Nephron progenitor cell (in vitro differentiated cells): ENCODE measurements at regions not wholly inside any gene's neighbourhood (a gene's known extent, or its start where the extent isn't known, plus 50 kb on each side); places are given as distances from the start of the nearest gene placed in this dataset.
"Not testable (repeated sequence)": the region's sequence is repeated elsewhere in the genome, so short reads cannot be mapped to it uniquely, and the experiment has no call there.

Experiments
- DNase-seq: peaks from one replicate; pipeline ENCODE4 v3.0.0; 2021
- H3K27ac Mint-ChIP-seq: 2 replicates; pipeline ENCODE4 v1.8.0; 2021; ENCODE audit warnings: mild to moderate bottlenecking, moderate library complexity, mixed read lengths
- H3K27me3 Mint-ChIP-seq: 2 replicates; pipeline ENCODE4 v1.8.0; 2021; ENCODE audit warnings: mild to moderate bottlenecking, low read depth, mixed read lengths; ENCODE audit not compliant: poor library complexity
- H3K36me3 Mint-ChIP-seq: 2 replicates; pipeline ENCODE4 v1.8.0; 2021; ENCODE audit warnings: low read depth, mixed read lengths
- H3K4me1 Mint-ChIP-seq: 2 replicates; pipeline ENCODE4 v1.8.0; 2021; ENCODE audit warnings: mixed read lengths
- H3K4me3 Mint-ChIP-seq: 2 replicates; pipeline ENCODE4 v1.8.0; 2021; ENCODE audit warnings: mild to moderate bottlenecking, moderate library complexity, mixed read lengths
- H3K9me3 Mint-ChIP-seq: 2 replicates; pipeline ENCODE4 v1.8.0; 2021; ENCODE audit warnings: mild to moderate bottlenecking, moderate library complexity, mixed read lengths
- TF ChIP-seq, protein P1 (sequence below): fragments of 200-600 bp; sonication (generic); IDR thresholded peaks from 2 replicates; pipeline ENCODE4 v1.5.0; 2021; ENCODE audit warnings: antibody characterized with exemption

DNA sequence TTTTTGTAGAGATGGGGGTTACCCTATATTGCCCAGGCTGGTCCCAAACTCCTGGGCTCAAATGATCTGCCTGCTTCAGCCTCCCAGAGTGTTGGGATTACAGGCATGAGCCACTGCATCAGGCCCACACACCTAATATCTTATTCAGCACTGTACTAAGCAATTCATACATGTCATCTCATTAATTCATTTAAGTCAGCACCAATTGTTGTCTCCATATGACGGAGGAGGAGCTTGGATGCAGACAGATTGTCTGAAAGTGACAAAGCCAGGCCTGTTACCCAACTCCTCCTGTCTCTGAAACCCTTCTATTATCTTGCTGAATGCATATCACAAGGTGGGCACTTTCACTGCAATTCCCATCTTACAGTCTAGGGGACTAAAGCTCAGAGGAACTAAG, 57.5 kb upstream of the ALX4 start:
- peak overlapping the region; percentile 81 for H3K27ac Mint-ChIP-seq

DNA sequence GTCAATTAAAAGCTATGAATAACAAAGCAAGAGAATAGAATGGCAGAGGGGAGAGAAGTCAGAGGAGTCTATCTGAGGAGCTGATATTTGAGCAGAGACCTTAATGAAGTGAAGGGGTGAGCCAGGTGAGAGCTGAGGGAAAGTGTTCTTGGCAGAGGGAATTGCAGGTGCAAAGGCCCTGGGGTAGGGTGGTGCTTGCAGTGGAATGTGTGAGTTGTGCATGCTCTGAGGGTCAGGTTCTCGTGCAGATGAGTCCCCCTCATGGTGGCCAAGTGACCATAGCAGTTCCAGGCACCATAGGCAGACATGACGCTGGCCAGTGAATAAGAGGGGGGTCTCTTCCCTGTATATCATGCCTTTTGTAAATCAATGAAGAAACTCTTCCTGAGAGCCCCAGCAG, 58.9 kb upstream of the ALX4 start:
- TF ChIP-seq, protein P1, sequence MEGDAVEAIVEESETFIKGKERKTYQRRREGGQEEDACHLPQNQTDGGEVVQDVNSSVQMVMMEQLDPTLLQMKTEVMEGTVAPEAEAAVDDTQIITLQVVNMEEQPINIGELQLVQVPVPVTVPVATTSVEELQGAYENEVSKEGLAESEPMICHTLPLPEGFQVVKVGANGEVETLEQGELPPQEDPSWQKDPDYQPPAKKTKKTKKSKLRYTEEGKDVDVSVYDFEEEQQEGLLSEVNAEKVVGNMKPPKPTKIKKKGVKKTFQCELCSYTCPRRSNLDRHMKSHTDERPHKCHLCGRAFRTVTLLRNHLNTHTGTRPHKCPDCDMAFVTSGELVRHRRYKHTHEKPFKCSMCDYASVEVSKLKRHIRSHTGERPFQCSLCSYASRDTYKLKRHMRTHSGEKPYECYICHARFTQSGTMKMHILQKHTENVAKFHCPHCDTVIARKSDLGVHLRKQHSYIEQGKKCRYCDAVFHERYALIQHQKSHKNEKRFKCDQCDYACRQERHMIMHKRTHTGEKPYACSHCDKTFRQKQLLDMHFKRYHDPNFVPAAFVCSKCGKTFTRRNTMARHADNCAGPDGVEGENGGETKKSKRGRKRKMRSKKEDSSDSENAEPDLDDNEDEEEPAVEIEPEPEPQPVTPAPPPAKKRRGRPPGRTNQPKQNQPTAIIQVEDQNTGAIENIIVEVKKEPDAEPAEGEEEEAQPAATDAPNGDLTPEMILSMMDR: no peak
- H3K4me3 Mint-ChIP-seq: no peak overlapping the region
- H3K27me3 Mint-ChIP-seq: peaks cover 20% of the 10 kb centered on the region
- H3K4me1 Mint-ChIP-seq: peaks cover 34% of the 10 kb centered on the region
- DNase-seq: no peak
- H3K27ac Mint-ChIP-seq: no peak overlapping the region
- no peaks in the 10 kb centered on the region for H3K36me3 Mint-ChIP-seq
- H3K9me3 Mint-ChIP-seq: peaks cover 4% of the 10 kb centered on the region

More for the DNA sequence above, 57.5 kb upstream of the ALX4 start:
- Mint-ChIP-seq H3K36me3 (no peaks in the 10 kb centered on the region), H3K4me1 (peaks cover 27% of the 10 kb centered on the region), H3K9me3 (peaks cover 7% of the 10 kb centered on the region), H3K27me3 (peaks cover 33% of the 10 kb centered on the region), H3K4me3 (no peak overlapping the region)
- TF ChIP-seq, protein P1: no peak
- DNase-seq: no peak

DNA sequence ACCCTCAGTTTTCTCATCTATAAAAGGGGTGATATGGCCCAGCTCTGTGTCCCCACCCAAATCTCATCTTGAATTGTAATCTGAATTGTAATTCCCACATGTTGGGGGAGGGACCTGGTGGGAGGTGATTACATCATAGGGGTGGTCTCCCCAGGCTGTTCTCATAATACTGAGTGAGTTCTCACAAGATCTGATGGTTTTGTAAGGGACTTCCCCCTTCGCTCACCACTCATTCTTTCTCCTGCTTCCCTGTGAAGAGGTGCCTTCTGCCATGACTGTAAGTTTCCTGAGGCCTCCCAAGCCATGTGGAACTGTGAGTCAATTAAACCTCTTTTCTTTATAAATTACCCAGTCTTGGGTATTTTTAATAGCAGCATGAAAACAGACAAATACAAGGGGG, 61.1 kb upstream of the ALX4 start:
- not testable (repeated sequence) for DNase-seq, H3K27ac Mint-ChIP-seq, H3K36me3 Mint-ChIP-seq, H3K9me3 Mint-ChIP-seq, H3K4me3 Mint-ChIP-seq
- H3K27me3 Mint-ChIP-seq: peaks cover 17% of the 10 kb centered on the region
- H3K4me1 Mint-ChIP-seq: peaks cover 26% of the 10 kb centered on the region

DNA sequence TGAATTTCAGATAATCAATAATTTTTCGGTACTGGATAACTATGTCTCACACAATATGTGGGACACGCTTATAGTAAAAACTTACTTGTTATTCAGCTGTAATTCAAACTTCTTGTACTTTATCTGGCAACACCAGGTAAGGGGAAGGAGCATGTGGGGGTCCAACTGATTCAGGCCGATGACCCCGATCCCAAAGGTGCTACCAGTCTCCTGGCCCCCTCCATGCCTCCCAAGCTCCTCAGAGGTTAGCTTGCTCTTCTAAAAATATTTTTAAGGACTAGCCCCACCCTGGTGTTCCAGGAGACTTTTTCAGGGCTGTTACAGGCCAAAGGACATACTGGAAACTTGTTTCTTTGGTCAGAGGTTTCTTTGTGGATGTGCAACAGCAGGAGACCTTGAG, 61.8 kb upstream of the ALX4 start:
- TF ChIP-seq, protein P1: no peak
- no peak overlapping the region for H3K4me3 Mint-ChIP-seq
- DNase-seq: no peak
- H3K27me3 Mint-ChIP-seq: peaks cover 15% of the 10 kb centered on the region
- no peaks in the 10 kb centered on the region for H3K9me3 Mint-ChIP-seq
- H3K27ac Mint-ChIP-seq: no peak overlapping the region
- H3K36me3 Mint-ChIP-seq: no peaks in the 10 kb centered on the region
- H3K4me1 Mint-ChIP-seq: peaks cover 20% of the 10 kb centered on the region

DNA sequence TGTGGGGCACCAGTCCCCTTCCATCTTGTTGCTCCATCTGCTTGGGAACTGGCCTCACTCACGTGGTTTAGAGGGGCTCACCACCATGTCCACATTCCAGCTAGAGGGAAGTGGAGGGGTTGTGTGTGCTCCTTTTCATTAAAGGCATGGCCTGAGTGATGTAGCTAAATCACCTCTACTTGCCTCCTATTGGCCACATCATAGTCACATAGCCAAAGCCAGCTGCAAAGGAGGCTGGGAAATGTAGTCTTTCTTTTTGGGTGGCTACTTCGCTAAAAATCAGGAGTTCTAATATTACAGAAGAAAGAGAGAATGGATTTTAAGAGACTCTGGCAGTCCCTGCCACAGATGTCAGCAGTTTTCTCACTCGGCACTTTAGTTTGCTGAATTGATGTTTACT, 63.0 kb upstream of the ALX4 start:
- H3K4me1 Mint-ChIP-seq: peaks cover 13% of the 10 kb centered on the region
- H3K9me3 Mint-ChIP-seq: no peaks in the 10 kb centered on the region
- H3K27ac Mint-ChIP-seq: no peak overlapping the region
- no peak overlapping the region for H3K4me3 Mint-ChIP-seq
- H3K27me3 Mint-ChIP-seq: peaks cover 15% of the 10 kb centered on the region
- DNase-seq: no peak
- H3K36me3 Mint-ChIP-seq: no peaks in the 10 kb centered on the region
- TF ChIP-seq, protein P1: no peak

DNA sequence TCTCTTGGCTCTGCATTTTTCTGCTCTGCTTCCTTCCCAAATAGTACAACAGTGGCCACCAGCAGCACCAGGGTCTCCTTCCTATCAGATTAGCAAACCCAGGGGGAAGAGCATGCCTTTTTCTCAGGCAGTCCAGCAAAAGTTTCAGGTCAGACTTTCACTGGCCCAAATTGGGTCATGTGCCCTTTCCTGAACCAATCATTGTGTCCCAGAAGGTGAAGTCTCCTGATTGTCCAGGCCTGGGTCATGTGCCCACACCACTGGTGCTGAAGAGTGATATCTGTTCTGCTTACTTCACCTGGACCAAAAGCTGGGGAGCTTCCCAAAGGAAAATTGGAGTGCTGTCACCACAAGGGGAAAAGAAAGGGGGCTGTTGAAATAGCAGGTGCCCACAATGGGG, 64.1 kb upstream of the ALX4 start:
- Mint-ChIP-seq H3K9me3 (no peaks in the 10 kb centered on the region), H3K27me3 (peaks cover 14% of the 10 kb centered on the region)

More for the DNA sequence above, 64.1 kb upstream of the ALX4 start:
- DNase-seq: no peak
- TF ChIP-seq, protein P1: no peak
- H3K36me3 Mint-ChIP-seq: no peaks in the 10 kb centered on the region
- peaks cover 13% of the 10 kb centered on the region for H3K4me1 Mint-ChIP-seq
- no peak overlapping the region for H3K4me3 Mint-ChIP-seq
- no peak overlapping the region for H3K27ac Mint-ChIP-seq
